ENCODE measurements at regions not wholly inside any gene's neighbourhood (a gene's known extent, or its start where the extent isn't known, plus 50 kb on each side); places are given as distances from the start of the nearest gene placed in this dataset.

DNA sequence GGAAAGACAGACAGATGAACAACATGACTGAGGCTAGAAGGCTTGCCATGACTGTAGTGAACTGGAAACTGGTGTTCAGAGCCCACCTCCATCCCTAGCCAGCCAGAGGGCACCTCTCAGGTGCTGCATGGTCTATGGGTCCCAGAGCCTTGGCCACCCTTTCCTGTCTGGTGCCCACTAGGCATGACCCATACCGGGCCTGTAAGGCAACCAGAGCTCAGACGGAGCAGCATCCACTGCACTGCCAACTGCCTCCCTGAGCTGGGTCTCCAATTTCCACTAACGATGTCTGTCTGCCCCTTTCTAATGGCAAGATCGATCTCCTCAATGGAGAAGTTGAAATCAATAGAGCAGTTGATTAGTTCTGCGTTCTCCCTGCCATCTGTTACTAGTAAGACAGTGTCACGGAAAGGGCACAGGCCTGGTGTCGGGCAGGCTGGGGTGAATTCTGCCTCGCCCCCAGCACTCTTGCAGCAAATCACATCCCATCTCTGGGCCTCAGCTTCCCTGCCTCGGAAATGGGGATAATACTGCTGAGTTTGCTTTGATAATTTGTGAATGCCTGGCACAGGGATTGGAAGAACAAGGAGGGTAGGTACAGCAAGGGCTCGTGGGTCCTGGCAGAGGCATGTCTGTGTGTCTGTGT, 172.3 kb upstream of the MVB12B start:
- no peak overlapping the region for H3K4me2 ChIP-seq (ENCODE audit: extremely low read depth, insufficient read depth, low read length)
- no peak overlapping the region for H2AFZ ChIP-seq (ENCODE audit: low read length)
- no peaks in the 10 kb centered on the region for H4K20me1 ChIP-seq (ENCODE audit: control insufficient read depth, extremely low read depth, insufficient read depth, low read length)
- no peak overlapping the region for H3K27ac ChIP-seq (ENCODE audit: insufficient read depth, low read length)
- no peak for DNase-seq (ENCODE audit: low read depth in 2 of 2)
- no peaks in the 10 kb centered on the region for H3K36me3 ChIP-seq (ENCODE audit: control insufficient read depth, insufficient read depth, low read length)
- no peaks in the 10 kb centered on the region for H3K4me1 ChIP-seq (ENCODE audit: control insufficient read depth, extremely low read depth, insufficient read depth, low read length)
- no peaks in the 10 kb centered on the region for H3K9me3 ChIP-seq (ENCODE audit: control insufficient read depth, insufficient read depth, low read depth, low read length)
- peaks cover 6% of the 10 kb centered on the region for H3K27me3 ChIP-seq (ENCODE audit: control insufficient read depth, insufficient read depth, low read length)
- no peaks in the 10 kb centered on the region for H3K79me2 ChIP-seq (ENCODE audit: control insufficient read depth, insufficient read depth, low read length)
- no peak overlapping the region for H3K4me3 ChIP-seq (replicated peaks in 1 of 4; ENCODE audit: control extremely low read depth in 1 of 4, insufficient read depth in 1 of 4, low read depth in 3 of 4, low read length in 4 of 4)
- H3K9ac ChIP-seq (ENCODE audit: insufficient read depth, low read length), result no peak overlapping the region
- TF ChIP-seq EZH2 (IDR thresholded peaks at IDR 0.05; ENCODE audit: low read length, missing control alignments), result no peak
- TF ChIP-seq, protein P1, sequence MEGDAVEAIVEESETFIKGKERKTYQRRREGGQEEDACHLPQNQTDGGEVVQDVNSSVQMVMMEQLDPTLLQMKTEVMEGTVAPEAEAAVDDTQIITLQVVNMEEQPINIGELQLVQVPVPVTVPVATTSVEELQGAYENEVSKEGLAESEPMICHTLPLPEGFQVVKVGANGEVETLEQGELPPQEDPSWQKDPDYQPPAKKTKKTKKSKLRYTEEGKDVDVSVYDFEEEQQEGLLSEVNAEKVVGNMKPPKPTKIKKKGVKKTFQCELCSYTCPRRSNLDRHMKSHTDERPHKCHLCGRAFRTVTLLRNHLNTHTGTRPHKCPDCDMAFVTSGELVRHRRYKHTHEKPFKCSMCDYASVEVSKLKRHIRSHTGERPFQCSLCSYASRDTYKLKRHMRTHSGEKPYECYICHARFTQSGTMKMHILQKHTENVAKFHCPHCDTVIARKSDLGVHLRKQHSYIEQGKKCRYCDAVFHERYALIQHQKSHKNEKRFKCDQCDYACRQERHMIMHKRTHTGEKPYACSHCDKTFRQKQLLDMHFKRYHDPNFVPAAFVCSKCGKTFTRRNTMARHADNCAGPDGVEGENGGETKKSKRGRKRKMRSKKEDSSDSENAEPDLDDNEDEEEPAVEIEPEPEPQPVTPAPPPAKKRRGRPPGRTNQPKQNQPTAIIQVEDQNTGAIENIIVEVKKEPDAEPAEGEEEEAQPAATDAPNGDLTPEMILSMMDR (conservative IDR thresholded peaks at IDR 0.05 in 1 of 2, IDR thresholded peaks at IDR 0.05 in 1 of 2; ENCODE audit: low read depth in 1 of 2, low read length in 2 of 2), result no peak

DNA sequence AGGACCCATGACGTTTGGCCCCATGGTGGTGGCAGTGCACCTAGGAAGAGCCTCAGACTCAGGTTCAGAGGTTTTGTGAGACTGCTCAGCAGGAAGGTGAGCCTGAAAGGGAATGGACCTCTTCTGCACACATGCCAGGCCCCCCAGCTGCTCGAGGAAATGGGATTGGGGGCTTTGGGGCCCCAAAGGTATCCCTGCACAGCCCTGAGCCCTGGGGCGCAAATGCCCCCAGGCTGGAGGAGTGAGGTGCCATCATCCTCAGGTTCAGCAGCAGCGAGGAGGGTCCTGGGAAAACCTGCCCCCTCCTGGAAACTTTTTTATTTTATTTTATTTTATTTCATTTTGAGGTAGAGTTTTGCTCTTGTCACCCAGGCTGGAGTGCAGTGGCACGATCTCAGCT, 171.8 kb upstream of the MVB12B start:
- H3K27me3 ChIP-seq (ENCODE audit: control insufficient read depth, insufficient read depth, low read length), result peaks cover 6% of the 10 kb centered on the region
- H3K4me2 ChIP-seq (ENCODE audit: extremely low read depth, insufficient read depth, low read length), result no peak overlapping the region
- no peak overlapping the region for H3K27ac ChIP-seq (ENCODE audit: insufficient read depth, low read length)
- H3K36me3 ChIP-seq (ENCODE audit: control insufficient read depth, insufficient read depth, low read length), result no peaks in the 10 kb centered on the region
- H3K4me3 ChIP-seq (replicated peaks in 1 of 4; ENCODE audit: control extremely low read depth in 1 of 4, insufficient read depth in 1 of 4, low read depth in 3 of 4, low read length in 4 of 4), result no peak overlapping the region
- no peak overlapping the region for H3K9ac ChIP-seq (ENCODE audit: insufficient read depth, low read length)
- no peaks in the 10 kb centered on the region for H3K79me2 ChIP-seq (ENCODE audit: control insufficient read depth, insufficient read depth, low read length)
- TF ChIP-seq, protein P1 (conservative IDR thresholded peaks at IDR 0.05 in 1 of 2, IDR thresholded peaks at IDR 0.05 in 1 of 2; ENCODE audit: low read depth in 1 of 2, low read length in 2 of 2), result no peak
- TF ChIP-seq EZH2 (IDR thresholded peaks at IDR 0.05; ENCODE audit: low read length, missing control alignments), result no peak
- no peak overlapping the region for H2AFZ ChIP-seq (ENCODE audit: low read length)
- no peaks in the 10 kb centered on the region for H3K9me3 ChIP-seq (ENCODE audit: control insufficient read depth, insufficient read depth, low read depth, low read length)
- no peak for DNase-seq (ENCODE audit: low read depth in 2 of 2)
- H4K20me1 ChIP-seq (ENCODE audit: control insufficient read depth, extremely low read depth, insufficient read depth, low read length), result no peaks in the 10 kb centered on the region
- no peaks in the 10 kb centered on the region for H3K4me1 ChIP-seq (ENCODE audit: control insufficient read depth, extremely low read depth, insufficient read depth, low read length)

DNA sequence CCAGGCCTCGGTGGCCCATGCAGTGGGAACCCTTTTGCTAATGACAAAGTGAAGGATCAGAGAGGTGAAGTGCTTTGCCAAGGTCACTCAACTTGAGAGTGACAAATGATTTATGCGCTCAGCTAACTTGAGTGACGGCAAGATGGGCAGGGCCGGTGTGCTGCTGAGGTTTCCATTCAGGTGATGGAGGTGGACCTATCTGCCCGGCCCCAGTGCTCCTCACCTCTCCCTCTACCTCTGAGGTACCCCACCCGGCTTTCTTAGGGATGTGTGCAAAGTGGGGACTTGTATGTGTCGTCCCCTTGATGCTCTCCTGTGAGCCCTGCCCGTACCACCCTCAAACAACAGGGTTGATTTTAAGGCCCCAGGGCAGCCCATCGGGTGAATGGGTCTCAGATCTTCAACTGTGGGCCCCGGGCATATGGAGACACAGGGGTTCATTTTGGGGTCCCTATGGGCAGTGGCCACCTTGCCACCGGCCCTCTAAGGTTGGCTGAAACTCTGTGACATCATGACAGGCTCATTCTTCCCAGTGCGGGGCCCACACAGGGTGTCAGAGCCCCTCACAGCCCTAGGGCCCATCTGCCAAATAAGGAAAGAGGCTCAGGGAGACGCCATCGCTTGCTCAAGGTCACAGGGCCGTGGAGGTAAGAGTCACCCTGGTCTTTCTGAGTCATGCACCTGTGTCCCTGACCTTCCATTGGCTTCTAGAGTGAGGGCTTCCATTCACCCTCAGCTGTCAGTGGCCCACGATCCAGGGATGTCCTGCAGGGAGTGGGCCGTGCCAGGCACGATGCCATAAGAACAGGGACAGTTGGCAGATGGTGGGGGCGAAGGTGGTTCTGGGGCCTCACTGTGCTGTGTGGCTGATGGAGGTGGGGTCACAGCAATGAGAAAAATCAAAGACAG, 170.6 kb upstream of the MVB12B start:
- peaks cover 6% of the 10 kb centered on the region for H3K27me3 ChIP-seq (ENCODE audit: control insufficient read depth, insufficient read depth, low read length)
- TF ChIP-seq, protein P1 (conservative IDR thresholded peaks at IDR 0.05 in 1 of 2, IDR thresholded peaks at IDR 0.05 in 1 of 2; ENCODE audit: low read depth in 1 of 2, low read length in 2 of 2), result no peak
- TF ChIP-seq EZH2 (IDR thresholded peaks at IDR 0.05; ENCODE audit: low read length, missing control alignments), result no peak

More for the DNA sequence above, 170.6 kb upstream of the MVB12B start:
- Histone ChIP-seq H3K79me2 (ENCODE audit: control insufficient read depth, insufficient read depth, low read length) (no peaks in the 10 kb centered on the region), H3K9me3 (ENCODE audit: control insufficient read depth, insufficient read depth, low read depth, low read length) (no peaks in the 10 kb centered on the region), H3K36me3 (ENCODE audit: control insufficient read depth, insufficient read depth, low read length) (no peaks in the 10 kb centered on the region), H3K4me3 (replicated peaks in 1 of 4; ENCODE audit: control extremely low read depth in 1 of 4, insufficient read depth in 1 of 4, low read depth in 3 of 4, low read length in 4 of 4) (no peak overlapping the region), H3K9ac (ENCODE audit: insufficient read depth, low read length) (no peak overlapping the region), H3K4me2 (ENCODE audit: extremely low read depth, insufficient read depth, low read length) (no peak overlapping the region), H4K20me1 (ENCODE audit: control insufficient read depth, extremely low read depth, insufficient read depth, low read length) (no peaks in the 10 kb centered on the region), H3K4me1 (ENCODE audit: control insufficient read depth, extremely low read depth, insufficient read depth, low read length) (no peaks in the 10 kb centered on the region), H3K27ac (ENCODE audit: insufficient read depth, low read length) (no peak overlapping the region), H2AFZ (ENCODE audit: low read length) (no peak overlapping the region)
- DNase-seq (ENCODE audit: low read depth in 2 of 2), result no peak

All from fibroblast of lung (primary cell).